HCT116 (cell line): ENCODE measurements at regions not wholly inside any gene's neighbourhood (a gene's known extent, or its start where the extent isn't known, plus 50 kb on each side); places are given as distances from the start of the nearest gene placed in this dataset.

ENCODE experiments used
- ATAC-seq: fragments of 200-7000 bp; cut with Tn5 transposase; 2 replicates; pipeline ENCODE4 v1.9.1; 2020; ENCODE audit warnings: mild to moderate bottlenecking, moderate library complexity
- BruUV-seq: library from RNA; stranded (reverse); fragments of 400-500 nt; replicated peaks from 2 replicates; lab custom pipeline; 2021; lab: Mats Ljungman, UMichigan
- CTCF ChIA-PET: fragments of 300-600 bp; sonication (Branson Sonifier 250); formaldehyde crosslinking; loops from one replicate; lab custom pipeline; 2021; ENCODE audit warnings: antibody characterized with exemption; lab: Charles Lee
- POLR2A ChIA-PET: fragments of 300-600, 350-600 bp; sonication (Branson Sonifier 250); formaldehyde crosslinking; loops from one replicate; lab custom pipeline; 2021; ENCODE audit warnings: antibody characterized with exemption; lab: Charles Lee
- RAD21 ChIA-PET, 2 experiments: fragments of 300-600 bp; sonication (Branson Sonifier 250); formaldehyde crosslinking; loops; one replicate each; lab custom pipeline; 2023; ENCODE audit warnings: low total read pairs in 2 of 2; ENCODE audit not compliant: uncharacterized antibody in 2 of 2, unreplicated experiment in 2 of 2, low non-redundant PET in 1 of 2; lab: Charles Lee
- DNase-seq: peaks from one replicate; pipeline ENCODE4 v3.0.0-alpha.2; 2010; ENCODE audit warnings: low read depth, low spot score
- H2AFZ ChIP-seq: fragments of 200-600 bp; shearing (Covaris generic), sonication (generic); 2 replicates; pipeline ENCODE4 v1.6.1; 2017; ENCODE audit warnings: low read depth, mixed run types, mixed read lengths, antibody characterized with exemption, low read length; ENCODE audit not compliant: poor library complexity, severe bottlenecking
- H3K27ac ChIP-seq: 2 replicates; pipeline ENCODE4 v1.5.1; 2012; ENCODE audit warnings: low read depth, low read length
- H3K27me3 ChIP-seq: fragments of 200-600 bp; sonication (generic); 2 replicates; pipeline ENCODE4 v1.6.1; 2016; ENCODE audit warnings: mixed run types, low read length, mixed read lengths; ENCODE audit not compliant: insufficient read depth
- H3K36me3 ChIP-seq, 2 experiments: fragments of 200-500 bp in 1 of 2; fragments of 200-600 bp in 1 of 2; sonication (Bioruptor generic) in 1 of 2; sonication (generic) in 1 of 2; 2 replicates each; pipeline versions ENCODE4 v1.5.1 to v1.6.1; 2014 to 2016; ENCODE audit warnings: low read length in 2 of 2, inconsistent platforms in 1 of 2, mixed read lengths in 1 of 2, mixed run types in 1 of 2; ENCODE audit not compliant: insufficient read depth in 2 of 2, control insufficient read depth in 1 of 2
- H3K4me1 ChIP-seq, 2 experiments: fragments of 200-600 bp in 1 of 2; sonication (generic) in 1 of 2; 2 replicates each; pipeline versions ENCODE4 v1.5.1 to v1.6.1; 2012 to 2017; ENCODE audit warnings: low read length in 2 of 2, inconsistent platforms in 1 of 2, mild to moderate bottlenecking in 1 of 2, mixed read lengths in 1 of 2, mixed run types in 1 of 2, moderate library complexity in 1 of 2; ENCODE audit not compliant: insufficient read depth in 2 of 2, control insufficient read depth in 1 of 2
- H3K4me2 ChIP-seq: fragments of 200-600 bp; sonication (generic); 2 replicates; pipeline ENCODE4 v1.6.1; 2017; ENCODE audit warnings: mixed run types, low read length, mixed read lengths
- H3K4me3 ChIP-seq, 2 experiments: fragments of 200-600 bp in 1 of 2; sonication (generic) in 1 of 2; replicated peaks in 1 of 2; 2 replicates each; pipeline ENCODE4 v1.5.1; 2011 to 2016; ENCODE audit warnings: low read length in 2 of 2, control low read depth in 1 of 2, low read depth in 1 of 2, mild to moderate bottlenecking in 1 of 2, mixed read lengths in 1 of 2, mixed run types in 1 of 2
- H3K79me2 ChIP-seq: fragments of 200-600 bp; sonication (generic); 2 replicates; pipeline ENCODE4 v1.6.1; 2017; ENCODE audit warnings: mild to moderate bottlenecking, mixed run types, low read length, moderate library complexity, mixed read lengths; ENCODE audit not compliant: insufficient read depth
- H3K9ac ChIP-seq: fragments of 200-600 bp; sonication (generic); 2 replicates; pipeline ENCODE4 v1.6.1; 2016; ENCODE audit warnings: low read length, mixed read lengths
- H3K9me2 ChIP-seq: fragments of 200-600 bp; sonication (generic), shearing (Covaris generic); 2 replicates; pipeline ENCODE4 v1.6.1; 2017; ENCODE audit warnings: mixed run types, mild to moderate bottlenecking, moderate library complexity; ENCODE audit not compliant: insufficient read depth
- H3K9me3 ChIP-seq, 2 experiments: fragments of 200-500 bp in 1 of 2; fragments of 200-600 bp in 1 of 2; sonication (Bioruptor generic) in 1 of 2; sonication (generic) in 1 of 2; 2 replicates each; pipeline ENCODE4 v1.6.1; 2014 to 2017; ENCODE audit warnings: low read length in 2 of 2, mixed read lengths in 2 of 2, inconsistent platforms in 1 of 2, low read depth in 1 of 2, mild to moderate bottlenecking in 1 of 2, mixed run types in 1 of 2, moderate library complexity in 1 of 2; ENCODE audit not compliant: control insufficient read depth in 1 of 2, insufficient read depth in 1 of 2
- H4K20me1 ChIP-seq: fragments of 200-600 bp; sonication (generic), shearing (Covaris generic); 2 replicates; pipeline ENCODE4 v1.6.1; 2017; ENCODE audit warnings: mixed run types, mild to moderate bottlenecking, moderate library complexity; ENCODE audit not compliant: insufficient read depth
- CBX3 ChIP-seq: IDR thresholded peaks from 2 replicates; pipeline ENCODE4 v1.6.1; 2012; ENCODE audit warnings: low read depth
- CEBPB ChIP-seq: IDR thresholded peaks from 2 replicates; pipeline ENCODE4 v1.6.1; 2012; ENCODE audit warnings: low read depth
- EGR1 ChIP-seq: IDR thresholded peaks from 2 replicates; pipeline ENCODE4 v1.6.1; 2012; ENCODE audit warnings: low read depth
- EZH2phosphoT487 ChIP-seq: fragments of 200-600 bp; IDR thresholded peaks from 2 replicates; pipeline ENCODE4 v1.6.1; 2018; ENCODE audit warnings: antibody characterized with exemption, borderline replicate concordance
- FOSL1 ChIP-seq: IDR thresholded peaks from 2 replicates; pipeline ENCODE4 v1.6.1; 2012; ENCODE audit warnings: low read depth
- POLR2A ChIP-seq: IDR thresholded peaks from 2 replicates; pipeline ENCODE4 v1.7.0; 2011; ENCODE audit warnings: borderline replicate concordance; ENCODE audit not compliant: insufficient read depth, insufficient read length; ENCODE audit errors: extremely low read depth
- RAD21 ChIP-seq: IDR thresholded peaks from 2 replicates; pipeline ENCODE4 v1.6.1; 2012; ENCODE audit warnings: low read depth, mild to moderate bottlenecking
- SIN3A ChIP-seq: IDR thresholded peaks from 2 replicates; pipeline ENCODE4 v1.6.1; 2012; ENCODE audit warnings: low read depth
- TCF7L2 ChIP-seq: IDR thresholded peaks from 2 replicates; pipeline ENCODE4 v1.7.0; 2011; ENCODE audit warnings: borderline replicate concordance, inconsistent platforms; ENCODE audit not compliant: insufficient read depth, insufficient read length; ENCODE audit errors: extremely low read depth
- ZNF274 ChIP-seq: fragments of 200-500 bp; sonication (Bioruptor generic); IDR thresholded peaks from 2 replicates; pipeline ENCODE4 v1.6.1; 2014; ENCODE audit warnings: mild to moderate bottlenecking, low read depth, low read length, inconsistent platforms
- intact Hi-C: fragments of 100-400 bp; cut with micrococcal nuclease; formaldehyde crosslinking; loops from 2 replicates; pipeline ENCODE4 v1.10.0; 2022
- TF ChIP-seq, protein P1 (sequence below): IDR thresholded peaks from 2 replicates; pipeline ENCODE4 v1.6.1; 2012
- TF ChIP-seq, protein P2 (sequence below): IDR thresholded peaks from 2 replicates; pipeline ENCODE4 v1.6.1; 2011; ENCODE audit warnings: mild to moderate bottlenecking, low read length, moderate library complexity; ENCODE audit not compliant: insufficient replicate concordance; ENCODE audit errors: extremely low read depth
- TF ChIP-seq, protein P3 (sequence below), 3 experiments: fragments of 200-600 bp in 1 of 3; sonication (generic) in 1 of 3; IDR thresholded peaks in 2 of 3; conservative IDR thresholded peaks in 1 of 3; 2 replicates each; pipeline ENCODE4 v1.5.1; 2012 to 2017; ENCODE audit warnings: low read depth in 2 of 3, low read length in 2 of 3, antibody characterized with exemption in 1 of 3, borderline replicate concordance in 1 of 3, control low read depth in 1 of 3, mild to moderate bottlenecking in 1 of 3, mixed read lengths in 1 of 3, mixed run types in 1 of 3, moderate library complexity in 1 of 3; ENCODE audit not compliant: insufficient read depth in 1 of 3

DNA sequence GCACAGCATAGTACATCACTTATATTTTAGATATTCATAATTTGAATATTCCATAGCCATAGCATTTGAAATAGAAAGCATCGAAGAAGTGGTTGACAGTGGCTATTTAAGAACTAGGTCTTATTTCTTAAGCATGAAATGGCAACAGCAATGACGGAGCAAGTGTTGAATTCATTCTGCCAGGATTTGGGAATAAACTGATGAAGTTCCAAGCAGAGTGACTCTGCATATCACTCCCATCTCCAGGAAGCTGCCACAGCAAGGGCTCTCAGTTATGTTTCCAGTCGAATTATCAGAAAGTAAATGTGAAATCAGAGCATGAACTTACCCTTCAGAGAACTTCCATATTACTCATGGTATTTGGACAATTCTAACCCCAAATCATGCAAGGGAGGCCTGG lies 208.1 kb downstream of the IKZF2 start:
- POLR2A ChIA-PET = no interaction called here
- Histone ChIP-seq H3K4me2 (no peak overlapping the region), H3K9me3 (no peaks in the 10 kb centered on the region), H3K79me2 (no peaks in the 10 kb centered on the region), H3K27me3 (no peaks in the 10 kb centered on the region), H4K20me1 (no peaks in the 10 kb centered on the region), H3K4me1 (peaks cover 15 to 18% of the 10 kb centered on the region in 2 experiments; a peak in 3 of 4 replicates), H3K27ac (no peak overlapping the region), H3K9ac (no peak overlapping the region), H3K4me3 (no peak overlapping the region), H3K36me3 (no peaks in the 10 kb centered on the region), H2AFZ (no peak overlapping the region), H3K9me2 (no peaks in the 10 kb centered on the region)
- TF ChIP-seq, protein P1, sequence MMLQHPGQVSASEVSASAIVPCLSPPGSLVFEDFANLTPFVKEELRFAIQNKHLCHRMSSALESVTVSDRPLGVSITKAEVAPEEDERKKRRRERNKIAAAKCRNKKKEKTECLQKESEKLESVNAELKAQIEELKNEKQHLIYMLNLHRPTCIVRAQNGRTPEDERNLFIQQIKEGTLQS = no peak
- TF ChIP-seq TCF7L2 (no peak), SIN3A (no peak), CEBPB (no peak), RAD21 (no peak), EZH2phosphoT487 (no peak), ZNF274 (no peak), POLR2A (no peak), EGR1 (no peak), CBX3 (no peak), FOSL1 (no peak)
- TF ChIP-seq, protein P2, sequence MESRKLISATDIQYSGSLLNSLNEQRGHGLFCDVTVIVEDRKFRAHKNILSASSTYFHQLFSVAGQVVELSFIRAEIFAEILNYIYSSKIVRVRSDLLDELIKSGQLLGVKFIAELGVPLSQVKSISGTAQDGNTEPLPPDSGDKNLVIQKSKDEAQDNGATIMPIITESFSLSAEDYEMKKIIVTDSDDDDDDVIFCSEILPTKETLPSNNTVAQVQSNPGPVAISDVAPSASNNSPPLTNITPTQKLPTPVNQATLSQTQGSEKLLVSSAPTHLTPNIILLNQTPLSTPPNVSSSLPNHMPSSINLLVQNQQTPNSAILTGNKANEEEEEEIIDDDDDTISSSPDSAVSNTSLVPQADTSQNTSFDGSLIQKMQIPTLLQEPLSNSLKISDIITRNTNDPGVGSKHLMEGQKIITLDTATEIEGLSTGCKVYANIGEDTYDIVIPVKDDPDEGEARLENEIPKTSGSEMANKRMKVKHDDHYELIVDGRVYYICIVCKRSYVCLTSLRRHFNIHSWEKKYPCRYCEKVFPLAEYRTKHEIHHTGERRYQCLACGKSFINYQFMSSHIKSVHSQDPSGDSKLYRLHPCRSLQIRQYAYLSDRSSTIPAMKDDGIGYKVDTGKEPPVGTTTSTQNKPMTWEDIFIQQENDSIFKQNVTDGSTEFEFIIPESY = no peak
- TF ChIP-seq, protein P3, sequence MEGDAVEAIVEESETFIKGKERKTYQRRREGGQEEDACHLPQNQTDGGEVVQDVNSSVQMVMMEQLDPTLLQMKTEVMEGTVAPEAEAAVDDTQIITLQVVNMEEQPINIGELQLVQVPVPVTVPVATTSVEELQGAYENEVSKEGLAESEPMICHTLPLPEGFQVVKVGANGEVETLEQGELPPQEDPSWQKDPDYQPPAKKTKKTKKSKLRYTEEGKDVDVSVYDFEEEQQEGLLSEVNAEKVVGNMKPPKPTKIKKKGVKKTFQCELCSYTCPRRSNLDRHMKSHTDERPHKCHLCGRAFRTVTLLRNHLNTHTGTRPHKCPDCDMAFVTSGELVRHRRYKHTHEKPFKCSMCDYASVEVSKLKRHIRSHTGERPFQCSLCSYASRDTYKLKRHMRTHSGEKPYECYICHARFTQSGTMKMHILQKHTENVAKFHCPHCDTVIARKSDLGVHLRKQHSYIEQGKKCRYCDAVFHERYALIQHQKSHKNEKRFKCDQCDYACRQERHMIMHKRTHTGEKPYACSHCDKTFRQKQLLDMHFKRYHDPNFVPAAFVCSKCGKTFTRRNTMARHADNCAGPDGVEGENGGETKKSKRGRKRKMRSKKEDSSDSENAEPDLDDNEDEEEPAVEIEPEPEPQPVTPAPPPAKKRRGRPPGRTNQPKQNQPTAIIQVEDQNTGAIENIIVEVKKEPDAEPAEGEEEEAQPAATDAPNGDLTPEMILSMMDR (IDR thresholded peaks at IDR 0.05 in 2 of 3, conservative IDR thresholded peaks at IDR 0.05 in 1 of 3; ENCODE audit: borderline replicate concordance in 1 of 3, insufficient read depth in 1 of 3, low read depth in 2 of 3, low read length in 2 of 3) = no peak
- no TSS peak for BruUV-seq
- intact Hi-C loops = no loop called here
- no peak for ATAC-seq
- RAD21 ChIA-PET = no interaction called here
- CTCF ChIA-PET = no interaction called here
- DNase-seq = no peak
